ENCODE measurements at regions not wholly inside any gene's neighbourhood (a gene's known extent, or its start where the extent isn't known, plus 50 kb on each side); places are given as distances from the start of the nearest gene placed in this dataset.

GRCh38 chr4:60117726-60118323 is 1082.3 kb upstream of the ADGRL3 start:
- H3K27ac ChIP-seq (ENCODE audit: extremely low read length, insufficient read depth, low read length) = no peak overlapping the region
- no peak overlapping the region for H3K4me2 ChIP-seq (ENCODE audit: low read depth, low read length)
- no peaks in the 10 kb centered on the region for H3K36me3 ChIP-seq (replicated peaks in 1 of 2; ENCODE audit: control insufficient read depth in 1 of 2, insufficient read depth in 2 of 2, low read length in 2 of 2)
- intact Hi-C loops (cut with micrococcal nuclease; ENCODE audit: unreplicated experiment) = no loop called here
- 10% methylated on average over 3 of the region's 3 CpGs for WGBS (ENCODE audit: low lambda C conversion rate)
- in situ Hi-C loops (cut with HindIII; ENCODE audit: extremely low pct_ligation_motif_present, low pct_unique_long_range_greater_than_20kb) = no loop called here
- no peaks in the 10 kb centered on the region for H3K27me3 ChIP-seq (ENCODE audit: control insufficient read depth in 1 of 2, insufficient read depth in 2 of 2, low read length in 2 of 2)
- ATAC-seq (no peak), FAIRE-seq (no peak), DNase-seq (ENCODE audit: low spot score) (no peak)
- H3K4me3 ChIP-seq (replicated peaks in 1 of 3; ENCODE audit: insufficient read depth in 1 of 3, low read depth in 2 of 3, low read length in 3 of 3) = no peak overlapping the region
- no peaks in the 10 kb centered on the region for H3K9me3 ChIP-seq (ENCODE audit: low read length)
- H2AFZ ChIP-seq (ENCODE audit: low read length) = no peak overlapping the region
- no TSS peak for BruUV-seq (replicated peaks)
- no peaks in the 10 kb centered on the region for H3K79me2 ChIP-seq (ENCODE audit: insufficient read depth, low read length)
- no peaks in the 10 kb centered on the region for H4K20me1 ChIP-seq (ENCODE audit: insufficient read depth, low read length)
- POLR2A ChIA-PET = no interaction called here
- H3K4me1 ChIP-seq (ENCODE audit: insufficient read depth, low read length) = no peaks in the 10 kb centered on the region
- H3K9ac ChIP-seq (ENCODE audit: insufficient read depth, low read depth, low read length) = no peak overlapping the region
- CTCF ChIA-PET (ENCODE audit: low intra/inter-chr PET ratio, low total read pairs) = no interaction called here
- TF ChIP-seq ZNF296 (CRISPR knock-in tag; conservative IDR thresholded peaks at IDR 0.05) = no peak
- TF ChIP-seq ZFP36L2 (CRISPR knock-in tag; IDR thresholded peaks at IDR 0.05) = no peak
- TF ChIP-seq ZNF790 (CRISPR knock-in tag; IDR thresholded peaks at IDR 0.05; ENCODE audit: borderline replicate concordance) = no peak
- TF ChIP-seq PRDM4 (CRISPR knock-in tag; IDR thresholded peaks at IDR 0.05; ENCODE audit: borderline replicate concordance) = no peak
- TF ChIP-seq NCOA1 (CRISPR knock-in tag; IDR thresholded peaks at IDR 0.05) = no peak
- TF ChIP-seq TOE1 (CRISPR knock-in tag; IDR thresholded peaks at IDR 0.05) = no peak
- TF ChIP-seq ZNF891 (CRISPR knock-in tag; IDR thresholded peaks at IDR 0.05) = no peak
- TF ChIP-seq, protein P1, sequence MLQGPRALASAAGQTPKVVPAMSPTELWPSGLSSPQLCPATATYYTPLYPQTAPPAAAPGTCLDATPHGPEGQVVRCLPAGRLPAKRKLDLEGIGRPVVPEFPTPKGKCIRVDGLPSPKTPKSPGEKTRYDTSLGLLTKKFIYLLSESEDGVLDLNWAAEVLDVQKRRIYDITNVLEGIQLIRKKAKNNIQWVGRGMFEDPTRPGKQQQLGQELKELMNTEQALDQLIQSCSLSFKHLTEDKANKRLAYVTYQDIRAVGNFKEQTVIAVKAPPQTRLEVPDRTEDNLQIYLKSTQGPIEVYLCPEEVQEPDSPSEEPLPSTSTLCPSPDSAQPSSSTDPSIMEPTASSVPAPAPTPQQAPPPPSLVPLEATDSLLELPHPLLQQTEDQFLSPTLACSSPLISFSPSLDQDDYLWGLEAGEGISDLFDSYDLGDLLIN (CRISPR knock-in tag; IDR thresholded peaks at IDR 0.05; ENCODE audit: borderline replicate concordance) = no peak
- no peak for TF ChIP-seq ZBTB8A (CRISPR knock-in tag; IDR thresholded peaks at IDR 0.05; ENCODE audit: borderline replicate concordance, low read depth)
- TF ChIP-seq SOX6 (IDR thresholded peaks at IDR 0.05) = no peak
- TF ChIP-seq SOX6 (CRISPR knock-in tag; IDR thresholded peaks at IDR 0.05) = no peak
- no peak for TF ChIP-seq PBX2 (CRISPR knock-in tag; IDR thresholded peaks at IDR 0.05)
- no peak for TF ChIP-seq KDM1A (CRISPR knock-in tag; IDR thresholded peaks at IDR 0.05)
- no peak for TF ChIP-seq KDM6A (CRISPR knock-in tag; IDR thresholded peaks at IDR 0.05; ENCODE audit: low read depth)
- TF ChIP-seq ZFP36L1 (CRISPR knock-in tag; IDR thresholded peaks at IDR 0.05) = no peak
- no peak for TF ChIP-seq TFDP1 (CRISPR knock-in tag; IDR thresholded peaks at IDR 0.05; ENCODE audit: borderline replicate concordance)
- no peak for TF ChIP-seq KAT2B (IDR thresholded peaks at IDR 0.05; ENCODE audit: borderline replicate concordance, low read depth, low read length)
